Activated CD8-positive, alpha-beta T cell treated with anti-CD3 and anti-CD28 coated beads for 36 hours (primary cell): ENCODE measurements at regions not wholly inside any gene's neighbourhood (a gene's known extent, or its start where the extent isn't known, plus 50 kb on each side); places are given as distances from the start of the nearest gene placed in this dataset.

Source experiments
- ATAC-seq: fragments of 200-7000 bp; cut with Tn5 transposase; one replicate; pipeline ENCODE4 v1.10.0; 2021; ENCODE audit warnings: mild to moderate bottlenecking, moderate library complexity
- CTCF ChIA-PET: fragments of 350-600 bp; sonication (Branson Sonifier 250); formaldehyde crosslinking; loops from one replicate; lab custom pipeline; 2021; ENCODE audit warnings: antibody characterized with exemption; lab: Charles Lee
- POLR2A ChIA-PET: fragments of 350-600 bp; sonication (Branson Sonifier 250); formaldehyde crosslinking; loops from one replicate; lab custom pipeline; 2021; ENCODE audit warnings: antibody characterized with exemption; lab: Charles Lee
- DNase-seq: peaks from one replicate; pipeline ENCODE4 v3.0.0-alpha.2; 2020
- H3K27ac Mint-ChIP-seq: one replicate; pipeline ENCODE4 v1.8.0; 2021; ENCODE audit warnings: mild to moderate bottlenecking, mixed read lengths
- H3K27me3 Mint-ChIP-seq: one replicate; pipeline ENCODE4 v1.8.0; 2021; ENCODE audit warnings: mixed read lengths
- H3K36me3 Mint-ChIP-seq: one replicate; pipeline ENCODE4 v1.8.0; 2021; ENCODE audit warnings: low read depth, mixed read lengths
- H3K4me1 Mint-ChIP-seq: one replicate; pipeline ENCODE4 v1.8.0; 2021; ENCODE audit warnings: low read depth, mixed read lengths
- H3K4me3 Mint-ChIP-seq: one replicate; pipeline ENCODE4 v1.8.0; 2021; ENCODE audit warnings: mild to moderate bottlenecking, moderate library complexity, mixed read lengths
- H3K9me3 Mint-ChIP-seq: one replicate; pipeline ENCODE4 v1.8.0; 2021; ENCODE audit warnings: mixed read lengths
- intact Hi-C: fragments of 100-400 bp; cut with micrococcal nuclease; formaldehyde crosslinking; loops from one replicate; pipeline ENCODE4 v1.10.0; 2022
- TF ChIP-seq, protein P1 (sequence below): fragments of 200-600 bp; IDR thresholded peaks from one replicate; pipeline ENCODE4 v1.8.0; 2022; ENCODE audit warnings: antibody characterized with exemption, mild to moderate bottlenecking

DNA sequence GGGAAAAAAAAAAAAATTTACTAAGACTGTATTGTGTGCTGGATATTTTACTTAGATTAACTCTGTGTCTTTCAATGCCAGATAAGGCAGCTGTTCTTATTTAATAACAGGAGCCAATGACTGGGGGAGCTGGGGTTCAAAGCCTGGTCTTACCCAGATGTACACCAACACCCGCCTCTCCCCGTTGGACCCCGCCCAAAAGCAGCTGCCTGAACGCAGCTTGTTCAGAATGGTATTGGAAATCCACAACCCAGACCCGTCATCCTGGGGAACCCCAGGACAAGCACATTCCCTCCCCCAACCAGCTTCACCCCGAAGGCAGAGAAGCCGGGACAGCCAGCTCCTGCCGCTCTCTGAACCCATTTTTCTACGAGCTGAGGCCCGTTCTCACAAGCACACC lies 113.6 kb upstream of the TMPRSS2 start:
- POLR2A ChIA-PET: no interaction called here
- peaks cover 13% of the 10 kb centered on the region for H3K27me3 Mint-ChIP-seq
- intact Hi-C loops: no loop called here
- no peaks in the 10 kb centered on the region for H3K4me1 Mint-ChIP-seq
- TF ChIP-seq, protein P1, sequence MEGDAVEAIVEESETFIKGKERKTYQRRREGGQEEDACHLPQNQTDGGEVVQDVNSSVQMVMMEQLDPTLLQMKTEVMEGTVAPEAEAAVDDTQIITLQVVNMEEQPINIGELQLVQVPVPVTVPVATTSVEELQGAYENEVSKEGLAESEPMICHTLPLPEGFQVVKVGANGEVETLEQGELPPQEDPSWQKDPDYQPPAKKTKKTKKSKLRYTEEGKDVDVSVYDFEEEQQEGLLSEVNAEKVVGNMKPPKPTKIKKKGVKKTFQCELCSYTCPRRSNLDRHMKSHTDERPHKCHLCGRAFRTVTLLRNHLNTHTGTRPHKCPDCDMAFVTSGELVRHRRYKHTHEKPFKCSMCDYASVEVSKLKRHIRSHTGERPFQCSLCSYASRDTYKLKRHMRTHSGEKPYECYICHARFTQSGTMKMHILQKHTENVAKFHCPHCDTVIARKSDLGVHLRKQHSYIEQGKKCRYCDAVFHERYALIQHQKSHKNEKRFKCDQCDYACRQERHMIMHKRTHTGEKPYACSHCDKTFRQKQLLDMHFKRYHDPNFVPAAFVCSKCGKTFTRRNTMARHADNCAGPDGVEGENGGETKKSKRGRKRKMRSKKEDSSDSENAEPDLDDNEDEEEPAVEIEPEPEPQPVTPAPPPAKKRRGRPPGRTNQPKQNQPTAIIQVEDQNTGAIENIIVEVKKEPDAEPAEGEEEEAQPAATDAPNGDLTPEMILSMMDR: no peak
- CTCF ChIA-PET: interaction anchor here (0.7 kb wide), 1 partner anchor 150 kb away, joined by 3 read pairs; no protein-coding TSS in a partner anchor
- no peak for DNase-seq
- no peaks in the 10 kb centered on the region for H3K9me3 Mint-ChIP-seq
- H3K27ac Mint-ChIP-seq: no peak overlapping the region
- no peaks in the 10 kb centered on the region for H3K36me3 Mint-ChIP-seq
- ATAC-seq: no peak
- no peak overlapping the region for H3K4me3 Mint-ChIP-seq

DNA sequence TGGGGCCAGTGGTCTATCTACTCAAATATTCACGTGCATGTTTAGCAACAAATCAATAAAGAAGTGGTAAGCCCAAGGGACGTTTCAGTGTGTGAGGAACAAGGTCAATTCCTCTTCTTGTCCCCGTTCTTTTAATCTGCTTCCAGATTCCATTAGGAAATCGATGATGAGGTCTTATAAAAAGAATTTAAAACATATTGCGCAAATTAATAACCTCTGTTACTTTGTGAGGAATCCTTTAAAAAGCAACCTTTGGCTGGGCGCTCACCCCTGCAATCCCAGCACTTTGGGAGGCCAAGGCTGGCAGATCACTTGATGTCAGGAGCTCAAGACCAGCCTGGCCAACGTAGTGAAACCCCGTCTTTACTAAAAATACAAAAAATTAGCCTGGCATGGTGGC lies 113.0 kb upstream of the TMPRSS2 start:
- TF ChIP-seq, protein P1: no peak
- Mint-ChIP-seq H3K27me3 (peaks cover 10% of the 10 kb centered on the region), H3K36me3 (no peaks in the 10 kb centered on the region), H3K4me1 (no peaks in the 10 kb centered on the region), H3K4me3 (no peak overlapping the region), H3K9me3 (no peaks in the 10 kb centered on the region), H3K27ac (no peak overlapping the region)
- ATAC-seq (no peak), DNase-seq (no peak)
- ChIA-PET CTCF (no interaction called here), POLR2A (no interaction called here)
- intact Hi-C loops: no loop called here

DNA sequence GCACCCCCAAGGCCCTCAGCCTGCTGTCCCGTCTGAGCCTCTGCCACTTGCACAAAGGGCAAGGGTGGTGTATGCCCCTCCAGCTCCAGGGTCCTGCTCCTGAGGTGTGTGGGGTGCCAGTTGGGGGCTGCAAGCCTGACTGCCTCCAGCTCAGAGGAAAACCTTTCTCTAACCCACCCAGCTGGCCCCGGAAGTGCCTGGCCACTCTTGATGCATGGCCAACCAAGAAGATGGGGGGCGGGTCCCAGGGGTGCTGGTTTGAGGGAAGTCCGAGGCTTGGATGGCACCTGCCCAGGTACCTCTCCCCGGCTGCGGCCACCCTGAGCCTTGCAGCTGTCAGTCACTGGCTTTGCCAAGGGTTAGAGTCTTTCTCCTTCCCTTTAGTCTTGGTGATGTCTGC lies 112.6 kb upstream of the TMPRSS2 start:
- ChIA-PET CTCF (no interaction called here), POLR2A (no interaction called here)
- intact Hi-C loops: no loop called here
- ATAC-seq (no peak), DNase-seq (no peak)
- H3K36me3 Mint-ChIP-seq: no peaks in the 10 kb centered on the region
- no peaks in the 10 kb centered on the region for H3K4me1 Mint-ChIP-seq
- H3K27ac Mint-ChIP-seq: no peak overlapping the region
- TF ChIP-seq, protein P1: no peak
- H3K27me3 Mint-ChIP-seq: peaks cover 10% of the 10 kb centered on the region
- H3K9me3 Mint-ChIP-seq: no peaks in the 10 kb centered on the region
- no peak overlapping the region for H3K4me3 Mint-ChIP-seq

DNA sequence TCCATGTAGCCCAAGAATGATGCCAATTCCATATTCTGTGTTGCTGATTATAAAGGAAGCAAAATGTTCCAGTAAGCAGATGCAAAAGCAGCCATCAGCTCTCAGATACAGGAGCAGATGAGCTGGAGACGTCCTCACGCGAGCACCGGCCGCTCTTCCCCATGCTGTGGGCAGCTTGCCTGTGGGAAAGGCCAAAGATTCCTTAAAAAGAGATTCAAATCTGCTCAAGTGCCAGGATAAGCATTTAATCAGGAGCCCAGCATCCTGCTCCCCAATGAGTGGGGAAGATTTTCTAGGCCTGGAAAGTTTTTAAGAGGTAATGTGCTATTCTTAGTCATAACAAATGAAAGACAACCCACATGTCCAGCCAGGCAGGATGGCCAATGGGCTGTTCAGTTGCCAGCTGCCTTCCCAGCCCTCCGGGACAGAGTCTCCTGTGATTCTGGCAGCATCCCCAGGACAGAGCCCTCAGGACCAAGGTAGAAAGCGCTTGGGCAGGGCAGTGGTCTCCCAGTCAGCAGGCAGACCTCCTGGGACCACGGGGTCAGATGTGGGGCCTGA lies 108.2 kb upstream of the TMPRSS2 start:
- no peak for ATAC-seq
- ChIA-PET POLR2A (no interaction called here), CTCF (interaction anchor here (1.3 kb wide), 1 partner anchor 492 kb away, joined by 3 read pairs; no protein-coding TSS in a partner anchor)
- Mint-ChIP-seq H3K27ac (no peak overlapping the region), H3K9me3 (no peaks in the 10 kb centered on the region), H3K27me3 (peaks cover 10% of the 10 kb centered on the region), H3K36me3 (no peaks in the 10 kb centered on the region), H3K4me1 (no peaks in the 10 kb centered on the region), H3K4me3 (no peak overlapping the region)
- intact Hi-C loops: no loop called here
- DNase-seq: no peak
- TF ChIP-seq, protein P1: no peak

DNA sequence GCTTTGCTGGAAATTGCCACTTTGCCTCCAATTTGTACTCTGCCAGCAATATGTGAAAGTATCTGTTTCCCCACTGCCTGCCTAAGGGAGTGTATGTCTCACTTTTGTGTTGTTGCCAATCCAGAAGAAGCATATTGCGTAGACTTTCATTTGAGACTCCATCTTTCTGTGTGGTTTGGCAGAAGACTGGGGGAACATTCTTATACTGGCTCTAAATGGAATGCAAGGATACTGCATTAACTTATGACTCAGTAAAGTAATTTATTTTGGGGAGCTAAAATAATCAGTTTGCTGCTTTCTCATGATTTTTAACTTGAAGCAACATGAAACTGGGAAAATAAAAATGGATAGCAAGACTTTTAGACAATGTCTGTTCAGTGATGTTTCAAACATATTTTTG lies 107.7 kb upstream of the TMPRSS2 start:
- Mint-ChIP-seq H3K4me1 (no peaks in the 10 kb centered on the region), H3K27me3 (peaks cover 10% of the 10 kb centered on the region), H3K9me3 (no peaks in the 10 kb centered on the region), H3K36me3 (no peaks in the 10 kb centered on the region), H3K4me3 (no peak overlapping the region), H3K27ac (no peak overlapping the region)
- CTCF ChIA-PET: interaction anchor here (1.3 kb wide), 1 partner anchor 492 kb away, joined by 3 read pairs; no protein-coding TSS in a partner anchor
- intact Hi-C loops: no loop called here
- POLR2A ChIA-PET: no interaction called here
- DNase-seq (no peak), ATAC-seq (no peak)
- TF ChIP-seq, protein P1: no peak
